ENCODE measurements at regions not wholly inside any gene's neighbourhood (a gene's known extent, or its start where the extent isn't known, plus 50 kb on each side); places are given as distances from the start of the nearest gene placed in this dataset.

DNA sequence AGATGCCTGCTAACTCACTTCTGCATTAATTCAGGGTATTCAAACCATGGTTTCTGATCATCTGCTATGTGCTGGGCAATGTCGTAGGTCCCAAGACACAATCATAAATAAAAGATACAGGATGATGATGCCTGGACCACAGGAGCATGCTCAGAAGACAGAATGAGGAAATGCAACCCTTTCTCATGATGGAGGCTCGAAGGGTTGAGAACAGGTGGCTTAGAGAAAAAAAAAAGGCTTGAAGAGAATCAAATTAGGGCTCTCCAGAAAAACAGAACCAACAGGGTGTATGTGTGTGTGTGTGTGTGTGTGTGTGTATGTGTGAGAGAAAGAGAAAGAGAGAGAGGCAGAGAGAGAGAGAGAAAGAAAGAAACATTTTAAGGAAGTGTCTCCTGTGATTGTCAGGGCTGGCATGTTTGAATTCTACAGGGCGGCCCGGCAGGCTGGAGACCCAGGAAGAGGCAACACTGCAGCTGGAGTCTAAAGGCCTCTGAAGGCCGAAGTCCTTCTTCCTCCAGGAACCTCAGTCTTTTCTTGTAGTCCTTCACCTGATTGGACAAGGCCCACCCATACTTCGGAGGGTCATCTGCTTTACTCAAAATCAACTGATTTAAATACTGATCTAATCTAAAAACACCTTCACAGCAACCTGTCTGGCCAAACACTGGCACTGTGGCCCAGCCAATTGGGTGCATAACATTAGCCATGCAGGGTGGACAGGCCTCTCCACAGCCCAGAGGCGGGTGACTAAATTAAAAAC, 143.8 kb downstream of the ERMARD start:
- no peak for DNase-seq (ENCODE audit: low spot score)
- POLR2A ChIA-PET (ENCODE audit: low non-redundant PET) = no interaction called here
- no peak overlapping the region for H3K27ac ChIP-seq
- CTCF ChIA-PET = no interaction called here
- TF ChIP-seq, protein P1, sequence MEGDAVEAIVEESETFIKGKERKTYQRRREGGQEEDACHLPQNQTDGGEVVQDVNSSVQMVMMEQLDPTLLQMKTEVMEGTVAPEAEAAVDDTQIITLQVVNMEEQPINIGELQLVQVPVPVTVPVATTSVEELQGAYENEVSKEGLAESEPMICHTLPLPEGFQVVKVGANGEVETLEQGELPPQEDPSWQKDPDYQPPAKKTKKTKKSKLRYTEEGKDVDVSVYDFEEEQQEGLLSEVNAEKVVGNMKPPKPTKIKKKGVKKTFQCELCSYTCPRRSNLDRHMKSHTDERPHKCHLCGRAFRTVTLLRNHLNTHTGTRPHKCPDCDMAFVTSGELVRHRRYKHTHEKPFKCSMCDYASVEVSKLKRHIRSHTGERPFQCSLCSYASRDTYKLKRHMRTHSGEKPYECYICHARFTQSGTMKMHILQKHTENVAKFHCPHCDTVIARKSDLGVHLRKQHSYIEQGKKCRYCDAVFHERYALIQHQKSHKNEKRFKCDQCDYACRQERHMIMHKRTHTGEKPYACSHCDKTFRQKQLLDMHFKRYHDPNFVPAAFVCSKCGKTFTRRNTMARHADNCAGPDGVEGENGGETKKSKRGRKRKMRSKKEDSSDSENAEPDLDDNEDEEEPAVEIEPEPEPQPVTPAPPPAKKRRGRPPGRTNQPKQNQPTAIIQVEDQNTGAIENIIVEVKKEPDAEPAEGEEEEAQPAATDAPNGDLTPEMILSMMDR (conservative IDR thresholded peaks at IDR 0.05; ENCODE audit: low read depth) = no peak

DNA sequence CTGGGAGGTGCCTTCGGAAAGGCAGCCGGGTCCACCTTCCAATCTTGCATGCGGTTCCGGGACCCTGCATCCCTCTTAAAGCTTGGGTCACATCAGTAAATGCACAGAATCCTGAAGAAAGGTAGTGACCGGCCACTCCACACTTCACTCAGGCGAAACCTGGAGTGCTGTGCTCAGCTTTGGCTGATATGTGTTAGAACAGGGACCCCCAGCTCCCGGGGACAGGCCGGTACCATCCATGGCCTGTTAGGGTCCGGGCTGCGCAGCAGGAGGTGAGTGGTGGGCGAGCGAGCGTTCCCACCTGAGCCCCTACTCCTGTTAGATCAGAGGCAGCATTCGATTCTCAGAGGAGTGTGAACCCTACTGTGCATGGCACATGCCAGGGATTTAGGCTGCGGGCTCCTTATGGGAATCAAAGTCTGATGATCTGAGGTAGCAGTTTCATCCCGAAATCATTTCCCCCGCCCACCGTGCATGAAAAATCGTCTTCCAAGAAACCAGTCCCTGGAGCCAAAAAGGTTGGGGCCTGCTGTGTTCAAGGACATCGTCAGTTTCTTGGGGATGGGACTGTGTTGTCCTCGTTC, 143.0 kb downstream of the ERMARD start:
- TF ChIP-seq, protein P1 (conservative IDR thresholded peaks at IDR 0.05; ENCODE audit: low read depth) = no peak
- no peak for DNase-seq (ENCODE audit: low spot score)
- no peak overlapping the region for H3K27ac ChIP-seq
- CTCF ChIA-PET = interaction anchor here (0.7 to 1.2 kb wide), 2 partner anchors 11 to 52 kb away, joined by 3 read pairs; no protein-coding TSS in a partner anchor
- POLR2A ChIA-PET (ENCODE audit: low non-redundant PET) = no interaction called here

DNA sequence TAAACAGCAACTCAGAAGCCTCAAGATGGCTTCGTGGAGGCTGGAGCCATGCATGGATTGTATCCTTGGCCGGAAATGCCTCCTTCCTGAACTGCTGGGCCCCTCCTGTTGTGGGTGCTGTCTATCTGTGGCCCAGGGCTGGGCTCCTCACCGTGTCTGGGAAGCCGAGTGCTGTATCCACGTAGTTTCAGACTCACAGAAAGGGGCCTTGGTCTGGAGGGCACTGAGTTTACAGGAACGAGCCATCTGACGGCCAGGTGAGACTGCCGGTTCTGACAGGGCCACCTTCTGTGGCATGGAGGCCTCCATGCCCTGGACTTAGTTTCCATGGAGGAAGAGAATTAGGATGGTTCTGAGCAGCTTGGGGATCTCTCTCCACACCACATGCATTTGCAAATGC, 142.2 kb downstream of the ERMARD start:
- DNase-seq (ENCODE audit: low spot score) = no peak
- CTCF ChIA-PET = interaction anchor here (0.7 to 1.2 kb wide), 2 partner anchors 11 to 51 kb away, joined by 3 read pairs; no protein-coding TSS in a partner anchor
- no peak overlapping the region for H3K27ac ChIP-seq
- TF ChIP-seq, protein P1 (conservative IDR thresholded peaks at IDR 0.05; ENCODE audit: low read depth) = no peak
- POLR2A ChIA-PET (ENCODE audit: low non-redundant PET) = no interaction called here

DNA sequence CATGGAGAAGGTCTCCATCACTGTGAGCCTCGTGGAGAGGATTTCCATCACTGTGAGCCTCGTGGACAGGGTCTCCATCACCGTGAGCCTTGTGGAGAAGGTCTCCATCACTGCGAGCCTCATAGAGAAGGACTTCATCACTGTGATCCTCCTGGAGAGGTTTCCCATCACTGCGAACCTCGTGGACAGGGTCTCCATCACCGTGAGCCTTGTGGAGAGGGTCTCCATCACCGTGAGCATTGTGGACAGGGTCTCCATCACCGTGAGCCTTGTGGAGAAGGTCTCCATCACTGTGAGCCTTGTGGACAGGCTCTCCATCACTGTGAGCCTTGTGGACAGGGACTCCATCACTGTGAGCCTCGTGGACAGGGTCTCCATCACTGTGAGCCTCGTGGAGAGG, 140.4 kb downstream of the ERMARD start:
- CTCF ChIA-PET = no interaction called here
- TF ChIP-seq, protein P1 (conservative IDR thresholded peaks at IDR 0.05; ENCODE audit: low read depth) = no peak
- POLR2A ChIA-PET (ENCODE audit: low non-redundant PET) = no interaction called here
- no peak for DNase-seq (ENCODE audit: low spot score)
- no peak overlapping the region for H3K27ac ChIP-seq

DNA sequence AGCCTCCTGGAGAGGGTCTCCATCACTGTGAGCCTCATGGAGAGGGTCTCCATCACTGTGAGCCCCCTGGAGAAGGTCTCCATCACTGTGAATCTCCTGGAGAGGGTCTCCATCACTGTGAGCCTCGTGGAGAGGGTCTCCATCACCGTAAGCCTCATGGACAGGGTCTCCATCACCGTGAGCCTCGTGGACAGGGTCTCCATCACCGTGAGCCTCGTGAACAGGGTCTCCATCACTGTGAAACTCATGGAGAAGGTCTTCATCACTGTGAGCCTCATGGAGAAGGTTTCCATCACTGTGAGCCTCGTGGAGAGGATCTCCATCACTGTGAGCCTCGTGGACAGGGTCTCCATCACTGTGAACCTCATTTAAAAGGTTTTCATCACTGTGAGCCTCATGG, 140.0 kb downstream of the ERMARD start:
- CTCF ChIA-PET = no interaction called here
- DNase-seq (ENCODE audit: low spot score) = no peak
- H3K27ac ChIP-seq = no peak overlapping the region
- TF ChIP-seq, protein P1 (conservative IDR thresholded peaks at IDR 0.05; ENCODE audit: low read depth) = no peak
- POLR2A ChIA-PET (ENCODE audit: low non-redundant PET) = no interaction called here

DNA sequence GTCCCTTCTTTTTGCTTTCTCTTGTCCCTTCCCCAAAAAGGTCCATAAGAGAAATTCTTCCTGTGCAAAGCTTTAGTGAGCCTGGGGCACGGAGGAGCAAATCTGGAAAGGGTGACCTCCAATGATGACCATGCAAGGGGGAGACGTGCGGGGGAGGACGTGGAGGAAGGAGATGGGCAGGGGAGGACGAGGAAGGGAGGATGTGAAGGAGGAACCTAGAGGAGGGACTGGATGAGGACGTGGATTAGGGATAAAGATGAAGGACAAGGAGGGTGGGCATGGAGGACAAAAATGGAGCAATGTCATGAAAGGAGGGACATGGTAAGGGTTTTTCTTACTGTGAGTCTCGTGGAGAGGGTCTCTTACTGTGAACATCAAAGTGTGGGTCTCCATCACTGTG, 139.5 kb downstream of the ERMARD start:
- no peak for DNase-seq (ENCODE audit: low spot score)
- TF ChIP-seq, protein P1 (conservative IDR thresholded peaks at IDR 0.05; ENCODE audit: low read depth) = no peak
- ChIA-PET POLR2A (ENCODE audit: low non-redundant PET) (no interaction called here), CTCF (no interaction called here)
- no peak overlapping the region for H3K27ac ChIP-seq

All from RWPE1 (cell line).